Naive B cell (primary cell): ENCODE measurements at regions not wholly inside any gene's neighbourhood (a gene's known extent, or its start where the extent isn't known, plus 50 kb on each side); places are given as distances from the start of the nearest gene placed in this dataset.
A peak's percentile ranks its signal among the peaks of the same experiment; 100 is the strongest.
"Not testable (repeated sequence)": the region's sequence is repeated elsewhere in the genome, so short reads cannot be mapped to it uniquely, and the experiment has no call there.

Experiments used
- ATAC-seq, 2 donors: fragments of 150-1000 bp; cut with Tn5 transposase; 2 replicates each; pipeline ENCODE4 v1.10.0; 2021; ENCODE audit warnings: low read depth in 2 of 2, mild to moderate bottlenecking in 2 of 2, moderate library complexity in 2 of 2
- DNase-seq: peaks from one replicate; pipeline ENCODE4 v3.0.0; 2022
- H3K27ac Mint-ChIP-seq, 6 donors: one replicate each; pipeline ENCODE4 v1.8.0; 2020 to 2022; ENCODE audit warnings: mild to moderate bottlenecking in 6 of 6, mixed read lengths in 6 of 6, moderate library complexity in 5 of 6, inconsistent platforms in 2 of 6
- H3K27me3 Mint-ChIP-seq, 3 donors: one replicate each; pipeline ENCODE4 v1.8.0; 2021 to 2022; ENCODE audit warnings: mixed read lengths in 3 of 3, mild to moderate bottlenecking in 1 of 3
- H3K36me3 Mint-ChIP-seq, 2 donors: one replicate each; pipeline ENCODE4 v1.8.0; 2020 to 2022; ENCODE audit warnings: mixed read lengths in 2 of 2, inconsistent platforms in 1 of 2, mild to moderate bottlenecking in 1 of 2
- H3K4me1 Mint-ChIP-seq, 3 donors: one replicate each; pipeline ENCODE4 v1.8.0; 2020 to 2022; ENCODE audit warnings: mixed read lengths in 3 of 3, inconsistent platforms in 1 of 3, mild to moderate bottlenecking in 1 of 3, moderate library complexity in 1 of 3
- H3K4me3 Mint-ChIP-seq, 8 donors: one replicate each; pipeline ENCODE4 v1.8.0; 2020 to 2022; ENCODE audit warnings: mild to moderate bottlenecking in 8 of 8, mixed read lengths in 8 of 8, moderate library complexity in 8 of 8, inconsistent platforms in 2 of 8
- H3K9me3 Mint-ChIP-seq, 7 donors: one replicate each; pipeline ENCODE4 v1.8.0; 2020 to 2022; ENCODE audit warnings: mixed read lengths in 7 of 7, mild to moderate bottlenecking in 5 of 7, inconsistent platforms in 2 of 7, moderate library complexity in 1 of 7

- not testable (repeated sequence) for H3K36me3 Mint-ChIP-seq, DNase-seq, H3K27me3 Mint-ChIP-seq, H3K9me3 Mint-ChIP-seq, ATAC-seq, H3K4me1 Mint-ChIP-seq, H3K4me3 Mint-ChIP-seq, H3K27ac Mint-ChIP-seq
Observed at GRCh38 chr13:18322821-18323220, 858.8 kb downstream of the TUBA3C start.

- not testable (repeated sequence) for H3K27me3 Mint-ChIP-seq, H3K4me3 Mint-ChIP-seq
Observed at GRCh38 chr13:18319653-18320052, 862.0 kb downstream of the TUBA3C start.

GRCh38 chr13:18303240-18303813, 878.3 kb downstream of the TUBA3C start:
- H3K9me3 Mint-ChIP-seq: peaks cover 0 to 28% (median 8%) of the 10 kb centered on the region in 7 donors
- H3K27ac Mint-ChIP-seq: peak overlapping the region in 1 of 6 donors; percentile 33
- DNase-seq, H3K27me3 Mint-ChIP-seq, H3K36me3 Mint-ChIP-seq, H3K4me1 Mint-ChIP-seq, ATAC-seq: not testable (repeated sequence)
- peak overlapping the region in 1 of 8 donors; percentile 30 for H3K4me3 Mint-ChIP-seq

More at GRCh38 chr13:18319653-18320052, 862.0 kb downstream of the TUBA3C start:
- H3K36me3 Mint-ChIP-seq, DNase-seq, H3K4me1 Mint-ChIP-seq, H3K27ac Mint-ChIP-seq, ATAC-seq: not testable (repeated sequence)
- H3K9me3 Mint-ChIP-seq: peaks cover 0 to 18% (median 7%) of the 10 kb centered on the region in 7 donors

DNA sequence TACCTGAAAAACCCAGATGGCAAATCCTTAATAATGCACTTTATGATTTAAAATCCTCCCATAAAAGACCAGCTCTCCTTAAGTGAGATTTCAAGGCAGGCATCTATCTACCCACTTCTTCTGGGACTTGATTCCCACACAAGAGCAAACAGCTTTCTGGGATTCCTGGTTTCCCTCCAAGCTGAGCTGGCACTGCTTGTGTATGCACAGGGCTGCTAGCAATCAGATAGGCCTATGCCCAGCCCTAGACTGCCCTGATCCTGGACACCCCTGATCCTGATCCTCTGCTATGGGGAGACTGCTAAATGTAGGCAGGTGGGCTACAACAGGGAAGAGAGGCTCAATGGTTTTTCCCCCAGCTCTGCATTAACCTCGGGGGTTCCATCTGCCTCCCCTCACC, 880.7 kb downstream of the TUBA3C start:
- H3K9me3 Mint-ChIP-seq: peaks cover 0 to 27% (median 17%) of the 10 kb centered on the region in 7 donors
- not testable (repeated sequence) for ATAC-seq, H3K36me3 Mint-ChIP-seq, H3K27ac Mint-ChIP-seq, H3K4me3 Mint-ChIP-seq, DNase-seq, H3K4me1 Mint-ChIP-seq, H3K27me3 Mint-ChIP-seq

DNA sequence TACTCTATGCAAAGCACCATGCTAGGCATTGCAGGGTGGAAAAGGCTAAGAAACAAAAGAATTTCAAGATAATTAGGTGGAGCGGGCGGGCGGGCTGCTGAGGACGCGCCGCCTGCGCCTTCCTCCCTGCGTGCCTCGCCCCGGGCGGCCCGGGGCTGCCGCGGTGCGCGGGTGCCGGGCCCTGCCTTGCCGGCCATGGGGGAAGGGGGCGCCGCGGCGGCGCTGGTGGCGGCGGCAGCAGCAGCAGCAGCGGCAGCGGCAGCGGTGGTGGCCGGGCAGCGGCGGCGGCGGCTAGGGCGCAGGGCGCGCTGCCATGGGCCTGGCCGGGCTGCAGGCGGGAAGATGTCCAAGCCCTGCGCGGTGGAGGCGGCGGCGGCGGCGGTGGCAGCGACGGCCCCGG, 884.3 kb downstream of the TUBA3C start:
- H3K4me1 Mint-ChIP-seq, H3K27me3 Mint-ChIP-seq, H3K36me3 Mint-ChIP-seq, H3K4me3 Mint-ChIP-seq, H3K27ac Mint-ChIP-seq, DNase-seq: not testable (repeated sequence)
- H3K9me3 Mint-ChIP-seq: peaks cover 0 to 16% (median 7%) of the 10 kb centered on the region in 7 donors
- peak in 1 of 2 donors; percentile 23 for ATAC-seq

DNA sequence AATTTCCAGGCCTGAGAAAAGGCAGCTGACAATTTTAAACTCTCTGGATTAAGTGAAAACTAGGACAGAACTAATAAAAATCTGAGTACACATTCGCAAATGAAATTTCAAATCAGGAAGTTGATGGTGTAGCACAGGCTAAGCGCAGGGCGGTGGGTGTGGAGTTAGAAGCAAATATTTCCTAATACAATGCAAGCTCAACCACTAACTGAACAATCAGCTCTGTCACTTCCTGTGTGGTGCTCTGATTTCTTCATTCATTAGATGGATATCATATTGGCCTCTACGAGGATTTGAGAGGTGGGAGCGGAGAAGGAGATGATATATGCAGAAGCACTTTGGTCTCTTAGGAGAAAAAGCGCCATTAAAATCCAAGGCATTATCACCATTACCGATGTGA, 885.0 kb downstream of the TUBA3C start:
- Mint-ChIP-seq H3K4me3 (peak overlapping the region in 1 of 8 donors; percentile 25), H3K9me3 (peaks cover 0 to 16% (median 5%) of the 10 kb centered on the region in 7 donors)
- H3K36me3 Mint-ChIP-seq, ATAC-seq, H3K4me1 Mint-ChIP-seq, H3K27ac Mint-ChIP-seq, DNase-seq, H3K27me3 Mint-ChIP-seq: not testable (repeated sequence)

DNA sequence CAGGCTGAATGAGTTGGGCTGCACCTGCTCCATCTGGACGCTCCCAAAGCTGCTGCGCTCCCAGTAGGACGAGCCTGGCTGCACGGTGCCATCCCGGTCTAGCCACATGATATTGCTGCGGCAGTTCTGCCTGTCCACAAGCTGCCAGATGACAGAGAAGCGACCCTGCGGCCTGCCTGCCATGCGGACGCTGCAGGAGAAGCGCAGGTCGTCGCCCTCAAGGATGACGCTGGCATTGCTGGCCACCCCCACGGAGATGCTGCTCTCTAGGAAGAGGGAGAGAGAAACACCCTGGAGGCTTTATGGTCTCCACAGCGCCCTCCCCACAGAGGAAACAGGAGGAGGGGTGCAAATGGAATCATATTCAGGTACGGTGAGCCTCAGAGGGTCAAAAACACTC, 887.3 kb downstream of the TUBA3C start:
- peak overlapping the region in 1 of 8 donors; percentile 29 for H3K4me3 Mint-ChIP-seq
- not testable (repeated sequence) for H3K27ac Mint-ChIP-seq, ATAC-seq, H3K4me1 Mint-ChIP-seq, H3K27me3 Mint-ChIP-seq, H3K36me3 Mint-ChIP-seq, DNase-seq
- H3K9me3 Mint-ChIP-seq: peaks cover 0 to 21% (median 6%) of the 10 kb centered on the region in 7 donors

DNA sequence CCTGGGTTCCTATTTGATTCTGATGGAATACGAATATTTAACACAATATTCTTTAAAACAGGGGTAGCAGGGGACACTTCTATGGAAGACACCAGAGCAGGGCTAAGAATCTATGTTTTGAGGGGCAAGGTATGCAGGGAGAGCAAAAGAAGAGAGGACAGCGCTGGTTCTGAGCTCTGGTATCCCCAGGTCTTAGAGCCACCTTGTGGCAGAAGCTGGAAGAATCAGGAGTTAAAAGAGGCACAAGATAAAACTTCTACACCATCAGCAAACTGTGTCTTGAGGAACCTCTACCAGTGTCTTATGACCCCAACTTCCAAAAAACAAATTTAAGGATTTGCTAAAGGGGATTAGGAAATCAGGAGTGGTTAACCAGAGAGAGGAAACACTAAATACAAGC, 894.8 kb downstream of the TUBA3C start:
- not testable (repeated sequence) for H3K27me3 Mint-ChIP-seq, H3K36me3 Mint-ChIP-seq, H3K4me3 Mint-ChIP-seq, H3K27ac Mint-ChIP-seq, H3K9me3 Mint-ChIP-seq, ATAC-seq, DNase-seq, H3K4me1 Mint-ChIP-seq

DNA sequence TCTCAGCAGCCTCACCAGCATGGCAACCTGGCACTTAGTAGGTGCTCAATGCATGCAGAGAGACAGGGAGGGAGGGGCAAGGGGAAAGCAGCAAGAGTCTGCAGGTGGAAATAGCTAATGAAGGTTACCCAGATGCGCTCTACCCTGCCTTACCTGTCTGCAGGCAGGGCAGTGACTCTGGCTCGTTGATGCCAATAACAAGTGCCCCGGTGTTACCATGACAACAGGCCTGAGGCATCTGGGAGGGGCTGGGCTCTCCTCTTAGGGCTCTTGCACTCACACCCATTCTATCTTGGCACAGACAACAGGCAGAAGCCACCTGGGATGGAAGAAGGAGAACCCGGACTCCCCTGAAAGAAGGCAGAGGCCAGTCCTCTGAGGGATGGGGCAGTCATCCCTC, 896.0 kb downstream of the TUBA3C start:
- not testable (repeated sequence) for H3K9me3 Mint-ChIP-seq, H3K36me3 Mint-ChIP-seq, H3K27ac Mint-ChIP-seq, DNase-seq, H3K4me1 Mint-ChIP-seq, H3K4me3 Mint-ChIP-seq, ATAC-seq, H3K27me3 Mint-ChIP-seq

DNA sequence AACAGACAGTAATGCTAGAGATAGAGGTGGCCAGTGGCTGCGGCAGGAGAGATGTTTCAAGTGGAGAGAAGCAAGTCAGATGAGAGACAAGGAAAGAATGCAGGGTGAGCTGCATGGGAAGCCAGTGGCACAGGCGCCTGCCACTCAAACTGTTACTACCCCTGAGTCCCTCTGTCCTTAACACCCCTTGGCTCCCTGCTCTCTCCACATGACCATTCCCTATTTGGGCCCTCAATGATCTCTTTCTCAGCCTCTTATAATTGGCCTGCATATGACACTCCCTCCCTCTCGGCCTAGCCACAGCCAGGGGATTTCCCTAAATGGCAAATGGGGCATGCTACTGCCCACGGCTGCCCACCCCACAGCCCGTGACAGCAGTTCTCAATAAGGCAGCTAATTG, 897.6 kb downstream of the TUBA3C start:
- H3K9me3 Mint-ChIP-seq, H3K4me1 Mint-ChIP-seq, ATAC-seq, H3K4me3 Mint-ChIP-seq, DNase-seq, H3K27me3 Mint-ChIP-seq, H3K27ac Mint-ChIP-seq, H3K36me3 Mint-ChIP-seq: not testable (repeated sequence)

- not testable (repeated sequence) for H3K36me3 Mint-ChIP-seq, H3K27ac Mint-ChIP-seq, H3K27me3 Mint-ChIP-seq, ATAC-seq, DNase-seq, H3K4me3 Mint-ChIP-seq, H3K9me3 Mint-ChIP-seq, H3K4me1 Mint-ChIP-seq
Observed at GRCh38 chr13:18281829-18282597, 899.6 kb downstream of the TUBA3C start.

DNA sequence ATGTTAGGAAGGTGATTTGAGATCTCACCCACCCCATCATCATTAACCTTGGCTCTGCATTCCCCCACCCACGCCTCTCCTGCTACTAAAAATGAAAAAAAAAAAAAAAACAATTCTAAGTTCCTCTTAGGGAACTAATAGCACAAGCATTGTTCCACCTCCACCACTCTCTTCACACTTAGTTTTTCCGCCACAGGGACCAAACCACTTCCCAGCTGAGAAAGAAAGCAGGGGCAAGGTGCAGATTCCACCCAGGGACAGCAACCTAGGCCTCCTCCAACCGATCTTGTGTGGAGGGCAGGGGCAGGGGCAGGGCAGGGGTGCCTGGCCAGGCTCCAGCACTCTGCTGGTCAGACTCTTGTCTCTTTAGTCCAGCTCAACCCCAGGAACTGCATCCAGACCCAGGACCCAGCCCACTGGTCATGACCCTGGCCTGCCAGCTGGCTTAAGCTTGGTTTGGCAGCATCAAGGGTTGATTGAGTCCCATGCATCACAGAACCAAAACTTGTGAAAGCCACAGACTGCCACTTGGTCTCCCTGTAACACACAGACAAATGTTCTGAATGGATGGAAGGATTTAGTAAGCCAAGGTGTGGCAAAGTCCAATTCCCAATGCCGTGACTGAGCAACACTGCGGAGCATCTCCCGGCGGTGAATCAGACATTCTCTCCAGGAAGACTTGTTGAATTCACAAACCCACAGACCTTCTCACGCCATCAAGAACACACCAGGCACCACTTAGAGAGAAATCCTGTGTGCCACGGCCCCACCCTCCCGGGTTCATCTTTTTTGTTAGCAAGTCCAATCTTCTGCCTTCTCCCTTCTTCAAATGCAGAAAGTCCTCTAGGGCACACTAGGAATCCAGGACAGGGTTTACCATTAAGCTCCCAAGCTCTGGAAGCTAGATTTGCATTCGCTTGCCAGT, 900.5 kb downstream of the TUBA3C start:
- not testable (repeated sequence) for H3K36me3 Mint-ChIP-seq, H3K27me3 Mint-ChIP-seq, H3K4me1 Mint-ChIP-seq, H3K27ac Mint-ChIP-seq, ATAC-seq, H3K4me3 Mint-ChIP-seq, H3K9me3 Mint-ChIP-seq, DNase-seq

GRCh38 chr13:18279971-18280370, 901.7 kb downstream of the TUBA3C start:
- H3K27me3 Mint-ChIP-seq, DNase-seq, H3K4me1 Mint-ChIP-seq, H3K4me3 Mint-ChIP-seq, H3K36me3 Mint-ChIP-seq, H3K9me3 Mint-ChIP-seq, H3K27ac Mint-ChIP-seq, ATAC-seq: not testable (repeated sequence)
